ENCODE measurements at regions not wholly inside any gene's neighbourhood (a gene's known extent, or its start where the extent isn't known, plus 50 kb on each side); places are given as distances from the start of the nearest gene placed in this dataset.

DNA sequence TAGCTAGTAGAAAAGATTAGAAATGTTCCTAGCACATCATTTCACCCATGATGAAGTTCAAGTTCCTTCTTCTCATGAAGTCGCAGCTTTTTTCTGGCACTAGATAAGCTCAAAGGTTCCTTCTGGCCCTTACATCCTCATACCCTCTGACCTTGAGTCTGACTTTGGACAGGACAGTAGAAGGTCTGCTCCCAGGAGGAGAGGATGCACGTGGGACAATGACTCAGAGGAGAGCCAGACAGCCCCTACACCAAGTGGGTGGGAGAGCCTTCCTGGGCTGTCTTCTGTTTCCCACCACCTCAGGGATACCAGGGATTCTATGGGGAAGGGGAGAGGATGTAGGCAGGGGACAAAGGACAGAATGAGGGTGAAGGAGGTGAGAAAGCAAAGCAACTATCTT is 86.0 kb downstream of the HHIPL2 start:
- TF ChIP-seq, protein P1, sequence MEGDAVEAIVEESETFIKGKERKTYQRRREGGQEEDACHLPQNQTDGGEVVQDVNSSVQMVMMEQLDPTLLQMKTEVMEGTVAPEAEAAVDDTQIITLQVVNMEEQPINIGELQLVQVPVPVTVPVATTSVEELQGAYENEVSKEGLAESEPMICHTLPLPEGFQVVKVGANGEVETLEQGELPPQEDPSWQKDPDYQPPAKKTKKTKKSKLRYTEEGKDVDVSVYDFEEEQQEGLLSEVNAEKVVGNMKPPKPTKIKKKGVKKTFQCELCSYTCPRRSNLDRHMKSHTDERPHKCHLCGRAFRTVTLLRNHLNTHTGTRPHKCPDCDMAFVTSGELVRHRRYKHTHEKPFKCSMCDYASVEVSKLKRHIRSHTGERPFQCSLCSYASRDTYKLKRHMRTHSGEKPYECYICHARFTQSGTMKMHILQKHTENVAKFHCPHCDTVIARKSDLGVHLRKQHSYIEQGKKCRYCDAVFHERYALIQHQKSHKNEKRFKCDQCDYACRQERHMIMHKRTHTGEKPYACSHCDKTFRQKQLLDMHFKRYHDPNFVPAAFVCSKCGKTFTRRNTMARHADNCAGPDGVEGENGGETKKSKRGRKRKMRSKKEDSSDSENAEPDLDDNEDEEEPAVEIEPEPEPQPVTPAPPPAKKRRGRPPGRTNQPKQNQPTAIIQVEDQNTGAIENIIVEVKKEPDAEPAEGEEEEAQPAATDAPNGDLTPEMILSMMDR (conservative IDR thresholded peaks at IDR 0.05): no peak
- Histone ChIP-seq H3K27ac (ENCODE audit: low read depth, low read length) (no peak overlapping the region), H3K9ac (ENCODE audit: extremely low read depth, low read length, poor library complexity, severe bottlenecking) (no peak overlapping the region), H3K4me1 (ENCODE audit: control insufficient read depth, insufficient read depth, low read length) (no peaks in the 10 kb centered on the region), H3K4me3 (ENCODE audit: low read length) (no peak overlapping the region), H3K27me3 (ENCODE audit: control insufficient read depth, insufficient read depth, low read length, poor library complexity, severe bottlenecking) (no peaks in the 10 kb centered on the region), H3K36me3 (ENCODE audit: control insufficient read depth, insufficient read depth, low read length) (no peaks in the 10 kb centered on the region), H3K9me3 (ENCODE audit: control insufficient read depth, low read length) (peaks cover 30% of the 10 kb centered on the region)
- DNase-seq: no peak
- no peak overlapping the region for H3K4me3 Mint-ChIP-seq
- peaks cover 32% of the 10 kb centered on the region for H3K9me3 Mint-ChIP-seq
- H3K4me1 Mint-ChIP-seq: peaks cover 8% of the 10 kb centered on the region
- no peak overlapping the region for H3K27ac Mint-ChIP-seq
- 89 to 100% methylated on average over 1 to 2 of the region's 2 CpGs for WGBS, 2 experiments (ENCODE audit: insufficient coverage in 1 of 2, insufficient read length in 1 of 2)
- peaks cover 13% of the 10 kb centered on the region for H3K27me3 Mint-ChIP-seq (ENCODE audit: insufficient read depth)
- H3K36me3 Mint-ChIP-seq (ENCODE audit: low read depth): peaks cover 6% of the 10 kb centered on the region

DNA sequence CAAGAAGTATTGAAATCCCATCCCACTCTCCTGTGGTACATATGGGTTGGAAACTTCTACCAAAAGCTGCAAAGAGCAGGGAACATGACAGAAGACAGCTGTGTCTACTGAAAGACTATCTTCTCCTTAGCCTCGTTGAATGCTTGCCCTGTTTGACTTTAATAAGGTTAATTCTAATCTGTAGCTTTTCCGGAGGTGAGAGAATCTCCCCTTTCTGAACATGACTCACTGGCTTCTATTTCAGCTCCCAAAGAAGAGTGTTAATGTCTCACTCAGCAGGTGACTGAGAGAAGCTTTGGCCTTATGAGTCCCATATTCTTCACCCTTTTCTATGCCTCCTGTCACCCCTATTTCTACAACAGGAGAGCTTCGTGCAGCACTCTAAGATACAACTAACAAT is 88.3 kb downstream of the HHIPL2 start:
- TF ChIP-seq, protein P1 (conservative IDR thresholded peaks at IDR 0.05): no peak
- Histone ChIP-seq H3K36me3 (ENCODE audit: control insufficient read depth, insufficient read depth, low read length) (no peaks in the 10 kb centered on the region), H3K27me3 (ENCODE audit: control insufficient read depth, insufficient read depth, low read length, poor library complexity, severe bottlenecking) (peaks cover under 1% of the 10 kb centered on the region), H3K4me3 (ENCODE audit: low read length) (no peak overlapping the region), H3K27ac (ENCODE audit: low read depth, low read length) (no peak overlapping the region), H3K4me1 (ENCODE audit: control insufficient read depth, insufficient read depth, low read length) (no peaks in the 10 kb centered on the region), H3K9ac (ENCODE audit: extremely low read depth, low read length, poor library complexity, severe bottlenecking) (no peak overlapping the region), H3K9me3 (ENCODE audit: control insufficient read depth, low read length) (peaks cover 40% of the 10 kb centered on the region)
- 63 to 79% methylated on average over 2 to 3 of the region's 3 CpGs for WGBS, 2 experiments (ENCODE audit: insufficient coverage in 1 of 2, insufficient read length in 1 of 2)
- H3K4me3 Mint-ChIP-seq: no peak overlapping the region
- peaks cover 40% of the 10 kb centered on the region for H3K9me3 Mint-ChIP-seq
- peaks cover 6% of the 10 kb centered on the region for H3K36me3 Mint-ChIP-seq (ENCODE audit: low read depth)
- peaks cover 13% of the 10 kb centered on the region for H3K27me3 Mint-ChIP-seq (ENCODE audit: insufficient read depth)
- peaks cover 5% of the 10 kb centered on the region for H3K4me1 Mint-ChIP-seq
- no peak overlapping the region for H3K27ac Mint-ChIP-seq
- no peak for DNase-seq

DNA sequence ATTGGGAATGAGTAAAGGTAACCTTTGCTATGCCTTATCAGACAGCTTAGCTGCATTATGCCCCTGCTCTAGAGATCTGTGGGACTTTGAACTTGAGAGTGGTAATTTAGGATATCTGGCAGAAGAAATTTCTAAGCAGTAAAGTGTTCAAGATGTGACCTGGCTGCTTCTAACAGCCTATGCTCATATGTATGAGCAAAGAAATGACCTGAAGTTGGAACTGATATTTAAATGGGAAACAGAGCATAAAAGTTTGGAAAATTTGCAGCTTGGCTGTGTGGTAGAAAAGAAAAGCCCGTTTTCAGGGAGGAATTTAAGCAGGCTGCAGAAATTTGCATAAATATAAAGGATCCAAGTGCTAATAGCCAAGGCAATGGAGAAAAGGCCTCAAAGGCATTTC is 90.4 kb downstream of the HHIPL2 start:
- peaks cover 29% of the 10 kb centered on the region for H3K27me3 Mint-ChIP-seq (ENCODE audit: insufficient read depth)
- peaks cover 8% of the 10 kb centered on the region for H3K4me1 Mint-ChIP-seq
- no peak for DNase-seq
- 91 to 93% methylated on average over 1 of the region's 1 CpG for WGBS, 2 experiments (ENCODE audit: insufficient coverage in 1 of 2, insufficient read length in 1 of 2)
- TF ChIP-seq, protein P1 (conservative IDR thresholded peaks at IDR 0.05): no peak
- Histone ChIP-seq H3K27ac (ENCODE audit: low read depth, low read length) (no peak overlapping the region), H3K36me3 (ENCODE audit: control insufficient read depth, insufficient read depth, low read length) (no peaks in the 10 kb centered on the region), H3K9me3 (ENCODE audit: control insufficient read depth, low read length) (peaks cover 32% of the 10 kb centered on the region), H3K4me3 (ENCODE audit: low read length) (peak overlapping the region; percentile 32), H3K27me3 (ENCODE audit: control insufficient read depth, insufficient read depth, low read length, poor library complexity, severe bottlenecking) (peaks cover 8% of the 10 kb centered on the region), H3K4me1 (ENCODE audit: control insufficient read depth, insufficient read depth, low read length) (no peaks in the 10 kb centered on the region), H3K9ac (ENCODE audit: extremely low read depth, low read length, poor library complexity, severe bottlenecking) (no peak overlapping the region)
- no peak overlapping the region for H3K4me3 Mint-ChIP-seq
- H3K36me3 Mint-ChIP-seq (ENCODE audit: low read depth): peaks cover 6% of the 10 kb centered on the region
- H3K9me3 Mint-ChIP-seq: peaks cover 34% of the 10 kb centered on the region
- no peak overlapping the region for H3K27ac Mint-ChIP-seq
